GM23338 (cell line): ENCODE measurements at regions not wholly inside any gene's neighbourhood (a gene's known extent, or its start where the extent isn't known, plus 50 kb on each side); places are given as distances from the start of the nearest gene placed in this dataset.

Source experiments
- ATAC-seq: fragments of 200-7000 bp; cut with Tn5 transposase; 3 replicates; pipeline ENCODE4 v1.9.1; 2020
- DNase-seq: peaks from one replicate; pipeline ENCODE4 v3.0.0-alpha.2; 2015; ENCODE audit warnings: low spot score
- H2AFZ ChIP-seq: fragments of 200-600 bp; sonication (generic); 2 replicates; pipeline ENCODE4 v1.8.0; 2016; ENCODE audit warnings: antibody characterized with exemption, mild to moderate bottlenecking, moderate library complexity
- H3F3A ChIP-seq: fragments of 200-600 bp; sonication (generic); replicated peaks from 2 replicates; pipeline ENCODE4 v1.8.0; 2017; ENCODE audit warnings: antibody characterized with exemption, mixed run types, low read depth
- H3K27ac ChIP-seq: fragments of 200-600 bp; sonication (generic); 2 replicates; pipeline ENCODE4 v1.6.1; 2016; ENCODE audit warnings: low read depth
- H3K27me3 ChIP-seq: fragments of 200-600 bp; sonication (generic); 2 replicates; pipeline ENCODE4 v1.8.0; 2016; ENCODE audit warnings: mild to moderate bottlenecking, mixed run types, moderate library complexity; ENCODE audit not compliant: insufficient read depth
- H3K36me3 ChIP-seq: fragments of 200-600 bp; sonication (generic); 2 replicates; pipeline ENCODE4 v1.8.0; 2016; ENCODE audit warnings: mild to moderate bottlenecking; ENCODE audit not compliant: insufficient read depth
- H3K4me1 ChIP-seq: fragments of 200-600 bp; sonication (generic); 2 replicates; pipeline ENCODE4 v1.8.0; 2016; ENCODE audit warnings: mild to moderate bottlenecking, moderate library complexity; ENCODE audit not compliant: insufficient read depth
- H3K4me2 ChIP-seq: fragments of 200-600 bp; sonication (generic); 2 replicates; pipeline ENCODE4 v1.7.1; 2017; ENCODE audit warnings: mixed run types
- H3K4me3 ChIP-seq: fragments of 200-600 bp; sonication (generic); 2 replicates; pipeline ENCODE4 v1.6.1; 2016; ENCODE audit warnings: mixed run types
- H3K79me2 ChIP-seq: fragments of 200-600 bp; sonication (generic); replicated peaks from 2 replicates; pipeline ENCODE4 v1.8.0; 2017; ENCODE audit warnings: mild to moderate bottlenecking; ENCODE audit not compliant: insufficient read depth
- H3K9me2 ChIP-seq: fragments of 200-600 bp; sonication (generic); 2 replicates; pipeline ENCODE4 v1.8.0; 2017; ENCODE audit not compliant: insufficient read depth
- H4K20me1 ChIP-seq: fragments of 200-600 bp; sonication (generic); replicated peaks from 2 replicates; pipeline ENCODE4 v1.8.0; 2017; ENCODE audit warnings: mild to moderate bottlenecking; ENCODE audit not compliant: insufficient read depth
- H3K27ac Mint-ChIP-seq: 2 replicates; pipeline ENCODE4 v1.8.0; 2020; ENCODE audit warnings: inconsistent platforms, mild to moderate bottlenecking, moderate library complexity, mixed read lengths
- H3K27me3 Mint-ChIP-seq: 3 replicates; pipeline ENCODE4 v1.8.0; 2022; ENCODE audit warnings: low read depth, mild to moderate bottlenecking, moderate library complexity, mixed read lengths, inconsistent platforms; ENCODE audit not compliant: insufficient read depth, poor library complexity
- H3K36me3 Mint-ChIP-seq: 3 replicates; pipeline ENCODE4 v1.8.0; 2021; ENCODE audit warnings: low read depth, mild to moderate bottlenecking, inconsistent platforms, moderate library complexity, mixed read lengths
- H3K4me1 Mint-ChIP-seq: 3 replicates; pipeline ENCODE4 v1.8.0; 2020; ENCODE audit warnings: mild to moderate bottlenecking, inconsistent platforms, mixed read lengths
- H3K4me3 Mint-ChIP-seq: 3 replicates; pipeline ENCODE4 v1.8.0; 2021; ENCODE audit warnings: moderate library complexity, mild to moderate bottlenecking, inconsistent platforms, mixed read lengths
- H3K9me3 Mint-ChIP-seq: 3 replicates; pipeline ENCODE4 v1.8.0; 2020; ENCODE audit warnings: moderate library complexity, mild to moderate bottlenecking, inconsistent platforms, mixed read lengths
- CTCF ChIP-seq, 2 experiments: fragments of 200-600 bp in 1 of 2; sonication (generic) in 1 of 2; conservative IDR thresholded peaks; 2 replicates each; pipeline versions ENCODE4 v1.5.1 to v1.6.1; 2016 to 2017; ENCODE audit warnings: antibody characterized with exemption in 2 of 2, low read depth in 2 of 2, mild to moderate bottlenecking in 2 of 2, moderate library complexity in 1 of 2
- ETS1 ChIP-seq: IDR thresholded peaks from 2 replicates; pipeline ENCODE4 v1.6.1; 2016; ENCODE audit warnings: antibody characterized with exemption
- EZH2 ChIP-seq: fragments of 200-600 bp; sonication (generic); IDR thresholded peaks from one replicate; pipeline ENCODE4 v1.8.0; 2017; ENCODE audit warnings: antibody characterized with exemption, mild to moderate bottlenecking, low read depth; ENCODE audit not compliant: unreplicated experiment
- JUNB ChIP-seq: IDR thresholded peaks from one replicate; pipeline ENCODE4 v1.6.1; 2016; ENCODE audit warnings: antibody characterized with exemption; ENCODE audit not compliant: unreplicated experiment
- NANOG ChIP-seq: IDR thresholded peaks from 2 replicates; pipeline ENCODE4 v1.6.1; 2016; ENCODE audit warnings: antibody characterized with exemption, borderline replicate concordance
- STAT1 ChIP-seq: IDR thresholded peaks from one replicate; pipeline ENCODE4 v1.6.1; 2016; ENCODE audit warnings: antibody characterized with exemption; ENCODE audit not compliant: unreplicated experiment
- ZNF331 ChIP-seq: fragments of 250-450 bp; sonication (Bioruptor Pico); IDR thresholded peaks from 2 replicates; pipeline ENCODE4 v1.5.0; 2020; ENCODE audit warnings: low read depth, mild to moderate bottlenecking, moderate library complexity

GRCh38 chr5:85500869-85501268 lies 1116.2 kb upstream of the EDIL3 start:
- H3K27ac Mint-ChIP-seq = peak overlapping the region; percentile 14; the same call in 1 of the 2 replicates
- peak; percentile 49; the same call in 1 of the 3 replicates for ATAC-seq

GRCh38 chr5:85512896-85513295 lies 1104.8 kb upstream of the COX7C start:
- Mint-ChIP-seq H3K4me3 (no peak overlapping the region), H3K9me3 (peaks cover 46% of the 10 kb centered on the region), H3K36me3 (peaks cover 43% of the 10 kb centered on the region), H3K27me3 (no peaks in the 10 kb centered on the region), H3K4me1 (no peaks in the 10 kb centered on the region), H3K27ac (no peak overlapping the region)
- ATAC-seq (no peak), DNase-seq (no peak)
- Histone ChIP-seq H3F3A (no peaks in the 10 kb centered on the region), H3K4me1 (no peaks in the 10 kb centered on the region), H3K27me3 (no peaks in the 10 kb centered on the region), H3K4me3 (no peak overlapping the region), H3K36me3 (no peaks in the 10 kb centered on the region), H3K79me2 (no peaks in the 10 kb centered on the region), H3K4me2 (no peak overlapping the region), H2AFZ (no peak overlapping the region), H3K9me2 (peaks cover 4% of the 10 kb centered on the region), H3K27ac (no peak overlapping the region), H4K20me1 (no peaks in the 10 kb centered on the region)
- TF ChIP-seq CTCF (conservative IDR thresholded peaks at IDR 0.05; ENCODE audit: low read depth in 2 of 2) (no peak), ZNF331 (CRISPR knock-in tag) (no peak), EZH2 (no peak), ETS1 (no peak), STAT1 (no peak)

More at GRCh38 chr5:85500869-85501268, 1116.2 kb upstream of the EDIL3 start:
- Mint-ChIP-seq H3K9me3 (no peaks in the 10 kb centered on the region), H3K36me3 (peaks cover 7% of the 10 kb centered on the region; the same call in 1 of the 3 replicates), H3K27me3 (peaks cover 2% of the 10 kb centered on the region), H3K4me3 (no peak overlapping the region), H3K4me1 (peaks cover 9% of the 10 kb centered on the region)
- DNase-seq = peak; percentile 35
- Histone ChIP-seq H3K4me1 (0 out of 2 replicates have a peak, but pooled peaks cover 4% of the 10 kb centered on the region), H3K9me2 (no peaks in the 10 kb centered on the region), H3K79me2 (no peaks in the 10 kb centered on the region), H3K4me3 (no peak overlapping the region), H4K20me1 (no peaks in the 10 kb centered on the region), H3K27me3 (no peaks in the 10 kb centered on the region), H2AFZ (no peak overlapping the region), H3K27ac (no peak overlapping the region), H3F3A (no peaks in the 10 kb centered on the region), H3K4me2 (no peak overlapping the region), H3K36me3 (no peaks in the 10 kb centered on the region)
- 0 out of 2 replicates have a peak, but pooled peaks have one; percentile 25 for TF ChIP-seq ETS1
- TF ChIP-seq CTCF (conservative IDR thresholded peaks at IDR 0.05; ENCODE audit: low read depth in 2 of 2) = no peak
- TF ChIP-seq NANOG = 0 out of 2 replicates have a peak, but pooled peaks have one; percentile 25
- TF ChIP-seq JUNB = no peak
